Lower leg skin (tissue), 3 donors: ENCODE measurements at regions not wholly inside any gene's neighbourhood (a gene's known extent, or its start where the extent isn't known, plus 50 kb on each side); places are given as distances from the start of the nearest gene placed in this dataset.

ENCODE experiments used
- POLR2A ChIP-seq, 2 donors: fragments of 450-650 bp; IDR thresholded peaks; one replicate each; pipeline ENCODE4 v1.6.1; 2016 to 2017; ENCODE audit warnings: antibody characterized with exemption in 2 of 2, mild to moderate bottlenecking in 1 of 2, moderate library complexity in 1 of 2
- TF ChIP-seq, protein P1 (sequence below), 3 donors: fragments of 450-650 bp; IDR thresholded peaks; one replicate each; pipeline ENCODE4 v1.5.1; 2016; ENCODE audit warnings: antibody characterized with exemption in 3 of 3, mild to moderate bottlenecking in 3 of 3, moderate library complexity in 2 of 3

DNA sequence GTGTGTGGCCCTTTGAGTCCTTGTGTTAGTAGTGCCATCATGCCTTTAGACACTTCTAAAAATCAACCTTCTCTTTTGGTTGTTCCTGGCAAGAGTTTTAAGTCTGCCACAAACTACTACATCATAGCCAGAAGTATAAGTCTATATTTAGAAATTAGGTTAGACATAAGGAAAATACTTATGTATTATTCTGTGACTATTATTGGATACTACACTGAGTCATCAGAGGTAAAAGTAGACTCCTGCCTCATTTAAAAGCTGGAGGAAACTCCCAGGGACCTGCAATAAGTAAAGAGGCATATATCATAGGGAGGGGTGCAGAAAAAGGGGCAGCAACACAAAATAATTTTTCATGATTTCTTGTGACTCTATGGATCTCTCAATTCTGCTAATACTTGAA lies 99.4 kb upstream of the OSR1 start:
- TF ChIP-seq, protein P1, sequence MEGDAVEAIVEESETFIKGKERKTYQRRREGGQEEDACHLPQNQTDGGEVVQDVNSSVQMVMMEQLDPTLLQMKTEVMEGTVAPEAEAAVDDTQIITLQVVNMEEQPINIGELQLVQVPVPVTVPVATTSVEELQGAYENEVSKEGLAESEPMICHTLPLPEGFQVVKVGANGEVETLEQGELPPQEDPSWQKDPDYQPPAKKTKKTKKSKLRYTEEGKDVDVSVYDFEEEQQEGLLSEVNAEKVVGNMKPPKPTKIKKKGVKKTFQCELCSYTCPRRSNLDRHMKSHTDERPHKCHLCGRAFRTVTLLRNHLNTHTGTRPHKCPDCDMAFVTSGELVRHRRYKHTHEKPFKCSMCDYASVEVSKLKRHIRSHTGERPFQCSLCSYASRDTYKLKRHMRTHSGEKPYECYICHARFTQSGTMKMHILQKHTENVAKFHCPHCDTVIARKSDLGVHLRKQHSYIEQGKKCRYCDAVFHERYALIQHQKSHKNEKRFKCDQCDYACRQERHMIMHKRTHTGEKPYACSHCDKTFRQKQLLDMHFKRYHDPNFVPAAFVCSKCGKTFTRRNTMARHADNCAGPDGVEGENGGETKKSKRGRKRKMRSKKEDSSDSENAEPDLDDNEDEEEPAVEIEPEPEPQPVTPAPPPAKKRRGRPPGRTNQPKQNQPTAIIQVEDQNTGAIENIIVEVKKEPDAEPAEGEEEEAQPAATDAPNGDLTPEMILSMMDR (IDR thresholded peaks at IDR 0.05), result no peak
- no peak for TF ChIP-seq POLR2A (IDR thresholded peaks at IDR 0.05)
